ENCODE measurements at regions not wholly inside any gene's neighbourhood (a gene's known extent, or its start where the extent isn't known, plus 50 kb on each side); places are given as distances from the start of the nearest gene placed in this dataset.

DNA sequence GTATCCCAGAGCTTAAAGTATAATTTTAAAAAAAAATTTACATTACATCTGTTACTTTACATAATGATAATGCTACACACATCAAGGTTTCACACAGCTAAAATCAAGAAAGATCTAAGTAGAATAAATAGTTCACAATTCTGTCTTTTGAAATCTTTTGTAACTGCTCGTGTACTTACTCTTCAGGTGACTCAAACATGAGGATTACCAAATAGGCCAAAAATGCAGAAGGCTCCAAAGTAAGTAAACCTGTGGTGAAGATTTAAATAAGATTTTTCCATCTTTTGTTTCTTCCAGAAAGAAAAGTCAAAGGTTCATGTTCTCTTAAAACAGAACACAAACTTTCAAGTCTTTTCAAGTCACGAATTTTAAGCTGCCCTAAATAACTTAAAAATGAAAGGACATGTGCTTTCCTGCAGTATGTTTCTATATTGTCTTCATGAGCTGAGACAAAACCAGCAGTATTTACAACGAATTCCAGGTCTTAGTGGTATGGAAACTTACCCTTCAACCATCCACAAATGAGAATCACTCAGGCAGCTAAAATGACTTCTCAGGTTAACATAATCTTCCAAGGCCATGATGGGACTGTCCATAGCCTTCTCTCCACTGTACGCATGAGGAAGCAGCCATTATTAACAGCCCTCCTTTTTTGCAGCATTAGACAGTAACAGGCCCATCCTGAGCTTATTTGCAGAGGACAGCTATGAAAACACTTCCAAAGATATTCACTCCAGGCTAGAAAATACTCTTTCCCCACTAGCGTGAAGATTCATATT, 172.8 kb upstream of the EDNRA start:
- TF ChIP-seq SUZ12 (IDR thresholded peaks at IDR 0.05; ENCODE audit: extremely low read depth, insufficient read depth, insufficient read length) (no peak), YY1 (IDR thresholded peaks at IDR 0.05; ENCODE audit: insufficient read depth, insufficient read length) (no peak)

All from NT2/D1 (cell line).